CD14-positive monocyte (primary cell): ENCODE measurements at regions not wholly inside any gene's neighbourhood (a gene's known extent, or its start where the extent isn't known, plus 50 kb on each side); places are given as distances from the start of the nearest gene placed in this dataset.

Experiments used
- DNase-seq, 3 donors: peaks; one replicate each; pipeline ENCODE4 v3.0.0-alpha.2; 2011 to 2022
- H2AFZ ChIP-seq: 2 replicates; pipeline ENCODE4 v1.6.0; 2012; ENCODE audit warnings: mild to moderate bottlenecking, low read depth, low read length, inconsistent platforms; ENCODE audit not compliant: insufficient read depth, poor library complexity, severe bottlenecking
- H3K27ac ChIP-seq, 2 donors: 1 replicate in 1 of 2; 2 replicates in 1 of 2; pipeline ENCODE4 v1.5.1; 2012 to 2013; ENCODE audit warnings: low read length in 2 of 2, control low read depth in 1 of 2, inconsistent platforms in 1 of 2, low read depth in 1 of 2, mild to moderate bottlenecking in 1 of 2
- H3K27me3 ChIP-seq, 2 donors: one replicate each; pipeline versions ENCODE4 v1.6.0 to v1.6.1; 2011 to 2013; ENCODE audit warnings: low read length in 2 of 2; ENCODE audit not compliant: control insufficient read depth in 2 of 2, insufficient read depth in 2 of 2
- H3K36me3 ChIP-seq, 2 donors: replicated peaks in 1 of 2; 1 replicate in 1 of 2; 2 replicates in 1 of 2; pipeline versions ENCODE4 v1.5.1 to v1.6.1; 2012 to 2013; ENCODE audit warnings: low read length in 2 of 2, control low read depth in 1 of 2, inconsistent platforms in 1 of 2, mild to moderate bottlenecking in 1 of 2; ENCODE audit not compliant: insufficient read depth in 2 of 2, control insufficient read depth in 1 of 2
- H3K4me1 ChIP-seq, 2 donors: 1 replicate in 1 of 2; 2 replicates in 1 of 2; pipeline versions ENCODE4 v1.5.1 to v1.6.1; 2012 to 2013; ENCODE audit warnings: low read length in 2 of 2, control low read depth in 1 of 2, inconsistent platforms in 1 of 2, mild to moderate bottlenecking in 1 of 2, moderate library complexity in 1 of 2; ENCODE audit not compliant: insufficient read depth in 2 of 2, control insufficient read depth in 1 of 2
- H3K4me2 ChIP-seq: replicated peaks from 2 replicates; pipeline ENCODE3; 2012; ENCODE audit warnings: low read length, moderate library complexity, mild to moderate bottlenecking; ENCODE audit not compliant: poor library complexity, severe bottlenecking; ENCODE audit errors: extremely low read depth
- H3K4me3 ChIP-seq, 3 experiments: fragments of 200-600 bp in 1 of 3; sonication (generic) in 1 of 3; replicated peaks in 1 of 3; 1 replicate in 2 of 3; 2 replicates in 1 of 3; pipeline ENCODE4 v1.5.1; 2011 to 2013; ENCODE audit warnings: low read length in 3 of 3, mild to moderate bottlenecking in 3 of 3, control low read depth in 2 of 3, low read depth in 2 of 3, inconsistent platforms in 1 of 3, moderate library complexity in 1 of 3
- H3K79me2 ChIP-seq: 2 replicates; pipeline ENCODE4 v1.6.0; 2012; ENCODE audit warnings: mild to moderate bottlenecking, control low read depth, inconsistent platforms, low read length, moderate library complexity; ENCODE audit not compliant: insufficient read depth
- H3K9ac ChIP-seq: 2 replicates; pipeline ENCODE4 v1.6.0; 2017; ENCODE audit warnings: low read length, mild to moderate bottlenecking; ENCODE audit not compliant: insufficient read depth, poor library complexity, severe bottlenecking
- H3K9me3 ChIP-seq, 2 donors: replicated peaks in 1 of 2; 1 replicate in 1 of 2; 2 replicates in 1 of 2; pipeline versions ENCODE4 v1.5.1 to v1.6.1; 2012 to 2013; ENCODE audit warnings: low read length in 2 of 2, control low read depth in 1 of 2; ENCODE audit not compliant: control insufficient read depth in 1 of 2, insufficient read depth in 1 of 2
- H4K20me1 ChIP-seq: 2 replicates; pipeline ENCODE4 v1.6.0; 2012; ENCODE audit warnings: mild to moderate bottlenecking, low read length, control low read depth, moderate library complexity; ENCODE audit not compliant: insufficient read depth
- H3K27ac Mint-ChIP-seq, 7 donors: one replicate each; pipeline ENCODE4 v1.8.0; 2020; ENCODE audit warnings: mild to moderate bottlenecking in 7 of 7, mixed read lengths in 7 of 7, moderate library complexity in 6 of 7, inconsistent platforms in 2 of 7
- H3K27me3 Mint-ChIP-seq, 3 donors: one replicate each; pipeline ENCODE4 v1.8.0; 2021 to 2022; ENCODE audit warnings: low read depth in 3 of 3, mild to moderate bottlenecking in 3 of 3, mixed read lengths in 3 of 3, moderate library complexity in 3 of 3, inconsistent platforms in 1 of 3
- H3K36me3 Mint-ChIP-seq, 2 donors: one replicate each; pipeline ENCODE4 v1.8.0; 2020; ENCODE audit warnings: mixed read lengths in 2 of 2, inconsistent platforms in 1 of 2, mild to moderate bottlenecking in 1 of 2
- H3K4me1 Mint-ChIP-seq: one replicate; pipeline ENCODE4 v1.8.0; 2020; ENCODE audit warnings: mild to moderate bottlenecking, mixed read lengths
- H3K4me3 Mint-ChIP-seq, 2 donors: one replicate each; pipeline ENCODE4 v1.8.0; 2020; ENCODE audit warnings: mild to moderate bottlenecking in 2 of 2, mixed read lengths in 2 of 2, moderate library complexity in 1 of 2
- H3K9me3 Mint-ChIP-seq, 7 donors: one replicate each; pipeline ENCODE4 v1.8.0; 2020 to 2022; ENCODE audit warnings: mixed read lengths in 7 of 7, mild to moderate bottlenecking in 6 of 7, moderate library complexity in 6 of 7, inconsistent platforms in 2 of 7
- CTCF ChIP-seq: fragments of 200-600 bp; IDR thresholded peaks from one replicate; pipeline ENCODE4 v1.8.0; 2022; ENCODE audit warnings: antibody characterized with exemption, mild to moderate bottlenecking
- WGBS: methylation state at CpG from one replicate; pipeline ENCODE4 v1.1.5; 2013; ENCODE audit warnings: missing lambda C conversion rate; ENCODE audit not compliant: insufficient coverage; 5-methylcytosine and 5-hydroxymethylcytosine counted together
- intact Hi-C, 2 donors: fragments of 100-400 bp; cut with micrococcal nuclease; formaldehyde crosslinking; loops; one replicate each; pipeline versions ENCODE4 v1.15.0 to v1.15.1; 2023

DNA sequence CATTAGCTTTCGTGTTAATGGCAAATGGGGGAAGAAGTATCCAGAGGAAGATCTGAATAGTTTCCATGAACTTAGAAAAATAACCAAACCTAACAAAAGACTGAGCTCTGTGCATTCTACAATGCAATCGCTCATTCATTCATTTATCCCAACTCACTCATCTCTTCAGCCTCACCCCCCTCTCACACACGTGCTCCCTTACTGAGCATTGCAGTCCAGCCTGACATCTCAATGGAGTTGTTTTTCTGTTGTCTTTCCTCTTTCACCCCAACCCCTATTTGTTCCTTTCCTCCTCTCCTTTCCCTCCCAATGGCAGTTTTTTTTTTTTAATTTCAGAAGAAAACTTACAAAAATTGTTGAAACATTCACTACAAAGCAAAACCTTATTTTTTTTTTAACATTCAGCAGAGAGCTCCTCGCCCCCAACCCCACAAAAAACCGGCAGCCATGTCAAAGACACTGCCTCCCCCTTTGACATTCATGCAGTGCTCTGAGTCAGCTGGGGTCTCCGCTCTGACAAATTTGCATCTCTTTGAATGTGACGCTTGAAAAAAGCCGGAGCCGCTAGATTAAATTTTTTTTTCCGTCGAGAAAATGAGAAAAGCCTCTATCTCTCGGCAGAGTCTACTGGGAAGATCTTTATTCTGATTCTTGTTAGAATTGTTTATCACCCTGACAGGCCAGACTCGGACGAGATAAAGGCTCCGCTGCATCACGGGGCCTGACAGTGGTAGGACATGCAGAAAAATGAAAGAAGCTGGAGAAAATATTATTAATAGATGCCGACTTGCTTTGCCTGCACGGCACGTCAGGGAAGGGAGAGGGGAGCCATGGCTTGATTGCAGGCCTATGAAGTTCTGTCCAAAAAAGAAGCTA is 775.6 kb downstream of the VRK1 start:
- Histone ChIP-seq H3K4me2 (no peak overlapping the region), H3K27ac (no peak overlapping the region), H3K36me3 (no peaks in the 10 kb centered on the region), H3K9me3 (peaks cover 0 to 2% of the 10 kb centered on the region in 2 donors), H3K4me1 (no peaks in the 10 kb centered on the region), H3K4me3 (no peak overlapping the region), H2AFZ (no peak overlapping the region), H3K27me3 (peaks cover 0 to 2% of the 10 kb centered on the region in 2 donors), H3K9ac (no peak overlapping the region), H3K79me2 (no peaks in the 10 kb centered on the region), H4K20me1 (no peaks in the 10 kb centered on the region)
- Mint-ChIP-seq H3K27ac (no peak overlapping the region), H3K9me3 (peaks cover 0 to 8% (median 5%) of the 10 kb centered on the region in 7 donors), H3K36me3 (no peaks in the 10 kb centered on the region), H3K4me3 (no peak overlapping the region), H3K4me1 (peaks cover 4% of the 10 kb centered on the region), H3K27me3 (peaks cover 0 to 2% (median 0%) of the 10 kb centered on the region in 3 donors)
- no peak for DNase-seq
- intact Hi-C loops = no loop called here
- no peak for TF ChIP-seq CTCF
- 90% methylated on average over 16 of the region's 19 CpGs for WGBS

- no peak for TF ChIP-seq CTCF
- H3K4me3 Mint-ChIP-seq = no peak overlapping the region
- H3K36me3 Mint-ChIP-seq = no peaks in the 10 kb centered on the region
- H3K4me3 ChIP-seq = no peak overlapping the region
- peaks cover 2 to 8% (median 4%) of the 10 kb centered on the region in 7 donors for H3K9me3 Mint-ChIP-seq
- no peaks in the 10 kb centered on the region for H3K4me1 ChIP-seq
- peaks cover 0 to 2% of the 10 kb centered on the region in 2 donors for H3K27me3 ChIP-seq
- H3K27ac Mint-ChIP-seq = no peak overlapping the region
- H3K36me3 ChIP-seq = no peaks in the 10 kb centered on the region
- H2AFZ ChIP-seq = no peak overlapping the region
- no peaks in the 10 kb centered on the region for H4K20me1 ChIP-seq
- no peak overlapping the region for H3K27ac ChIP-seq
- no peak overlapping the region for H3K4me2 ChIP-seq
- intact Hi-C loops = no loop called here
- H3K79me2 ChIP-seq = no peaks in the 10 kb centered on the region
- no peak for DNase-seq
- H3K4me1 Mint-ChIP-seq = peaks cover 4% of the 10 kb centered on the region
- peaks cover 1 to 2% (median 1%) of the 10 kb centered on the region in 3 donors for H3K27me3 Mint-ChIP-seq
- H3K9ac ChIP-seq = no peak overlapping the region
- 85% methylated on average over 4 of the region's 6 CpGs for WGBS
- peaks cover 0 to 2% of the 10 kb centered on the region in 2 donors for H3K9me3 ChIP-seq
Measured at GRCh38 chr14:97575677-97576076, 778.5 kb downstream of the VRK1 start.
